ENCODE measurements at regions not wholly inside any gene's neighbourhood (a gene's known extent, or its start where the extent isn't known, plus 50 kb on each side); places are given as distances from the start of the nearest gene placed in this dataset.

GRCh38 chr9:83154087-83154736 is 91.3 kb upstream of the RASEF start:
- WGBS, 2 experiments (ENCODE audit: insufficient coverage in 1 of 2, insufficient read length in 1 of 2) = 90 to 92% methylated on average over 2 of the region's 2 CpGs
- no peak overlapping the region for H3K4me3 Mint-ChIP-seq
- H3K4me1 Mint-ChIP-seq = no peaks in the 10 kb centered on the region
- H3K4me3 ChIP-seq (ENCODE audit: low read length) = no peak overlapping the region
- no peaks in the 10 kb centered on the region for H3K4me1 ChIP-seq (ENCODE audit: control insufficient read depth, insufficient read depth, low read length)
- no peaks in the 10 kb centered on the region for H3K36me3 ChIP-seq (ENCODE audit: control insufficient read depth, insufficient read depth, low read length)
- no peaks in the 10 kb centered on the region for H3K9me3 ChIP-seq (ENCODE audit: control insufficient read depth, low read length)
- no peak overlapping the region for H3K27ac Mint-ChIP-seq
- TF ChIP-seq, protein P1, sequence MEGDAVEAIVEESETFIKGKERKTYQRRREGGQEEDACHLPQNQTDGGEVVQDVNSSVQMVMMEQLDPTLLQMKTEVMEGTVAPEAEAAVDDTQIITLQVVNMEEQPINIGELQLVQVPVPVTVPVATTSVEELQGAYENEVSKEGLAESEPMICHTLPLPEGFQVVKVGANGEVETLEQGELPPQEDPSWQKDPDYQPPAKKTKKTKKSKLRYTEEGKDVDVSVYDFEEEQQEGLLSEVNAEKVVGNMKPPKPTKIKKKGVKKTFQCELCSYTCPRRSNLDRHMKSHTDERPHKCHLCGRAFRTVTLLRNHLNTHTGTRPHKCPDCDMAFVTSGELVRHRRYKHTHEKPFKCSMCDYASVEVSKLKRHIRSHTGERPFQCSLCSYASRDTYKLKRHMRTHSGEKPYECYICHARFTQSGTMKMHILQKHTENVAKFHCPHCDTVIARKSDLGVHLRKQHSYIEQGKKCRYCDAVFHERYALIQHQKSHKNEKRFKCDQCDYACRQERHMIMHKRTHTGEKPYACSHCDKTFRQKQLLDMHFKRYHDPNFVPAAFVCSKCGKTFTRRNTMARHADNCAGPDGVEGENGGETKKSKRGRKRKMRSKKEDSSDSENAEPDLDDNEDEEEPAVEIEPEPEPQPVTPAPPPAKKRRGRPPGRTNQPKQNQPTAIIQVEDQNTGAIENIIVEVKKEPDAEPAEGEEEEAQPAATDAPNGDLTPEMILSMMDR (conservative IDR thresholded peaks at IDR 0.05) = no peak
- H3K9me3 Mint-ChIP-seq = no peaks in the 10 kb centered on the region
- H3K27me3 Mint-ChIP-seq (ENCODE audit: insufficient read depth) = peaks cover 2% of the 10 kb centered on the region
- H3K36me3 Mint-ChIP-seq (ENCODE audit: low read depth) = no peaks in the 10 kb centered on the region
- no peak for DNase-seq
- no peaks in the 10 kb centered on the region for H3K27me3 ChIP-seq (ENCODE audit: control insufficient read depth, insufficient read depth, low read length, poor library complexity, severe bottlenecking)
- H3K9ac ChIP-seq (ENCODE audit: extremely low read depth, low read length, poor library complexity, severe bottlenecking) = no peak overlapping the region
- H3K27ac ChIP-seq (ENCODE audit: low read depth, low read length) = no peak overlapping the region

DNA sequence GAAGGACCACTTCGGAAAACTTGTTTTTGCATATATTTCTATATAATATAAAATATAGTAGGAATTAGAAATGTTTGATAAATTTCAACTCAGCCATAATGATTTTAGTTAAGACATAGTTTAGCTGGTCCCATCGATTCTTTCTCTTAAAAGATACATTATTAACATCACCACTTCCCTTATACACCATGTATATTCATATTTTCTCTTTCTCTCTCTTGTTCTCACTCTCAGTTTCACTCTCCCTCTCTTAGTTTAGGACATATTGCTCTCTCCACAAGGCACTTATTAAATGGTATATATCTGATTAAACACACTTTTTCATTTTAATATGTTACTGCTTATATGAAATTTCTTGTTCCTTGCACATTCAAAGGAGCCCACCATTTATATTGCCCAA is 90.1 kb upstream of the RASEF start:
- Histone ChIP-seq H3K9ac (ENCODE audit: extremely low read depth, low read length, poor library complexity, severe bottlenecking) (no peak overlapping the region), H3K4me3 (ENCODE audit: low read length) (no peak overlapping the region), H3K9me3 (ENCODE audit: control insufficient read depth, low read length) (no peaks in the 10 kb centered on the region), H3K27me3 (ENCODE audit: control insufficient read depth, insufficient read depth, low read length, poor library complexity, severe bottlenecking) (no peaks in the 10 kb centered on the region), H3K36me3 (ENCODE audit: control insufficient read depth, insufficient read depth, low read length) (no peaks in the 10 kb centered on the region), H3K4me1 (ENCODE audit: control insufficient read depth, insufficient read depth, low read length) (no peaks in the 10 kb centered on the region), H3K27ac (ENCODE audit: low read depth, low read length) (no peak overlapping the region)
- Mint-ChIP-seq H3K36me3 (ENCODE audit: low read depth) (no peaks in the 10 kb centered on the region), H3K4me3 (no peak overlapping the region), H3K9me3 (no peaks in the 10 kb centered on the region), H3K27me3 (ENCODE audit: insufficient read depth) (peaks cover 2% of the 10 kb centered on the region), H3K4me1 (no peaks in the 10 kb centered on the region), H3K27ac (no peak overlapping the region)
- TF ChIP-seq, protein P1 (conservative IDR thresholded peaks at IDR 0.05) = no peak
- no peak for DNase-seq
- WGBS, 2 experiments (ENCODE audit: insufficient coverage in 1 of 2, insufficient read length in 1 of 2) = 80% methylated on average over 1 of the region's 2 CpGs; no CpG with 5 or more reads in 1 of the 2 experiments

GRCh38 chr9:83151627-83152137 is 88.7 kb upstream of the RASEF start:
- Histone ChIP-seq H3K27ac (ENCODE audit: low read depth, low read length) (no peak overlapping the region), H3K9ac (ENCODE audit: extremely low read depth, low read length, poor library complexity, severe bottlenecking) (no peak overlapping the region), H3K4me1 (ENCODE audit: control insufficient read depth, insufficient read depth, low read length) (no peaks in the 10 kb centered on the region), H3K9me3 (ENCODE audit: control insufficient read depth, low read length) (no peaks in the 10 kb centered on the region), H3K4me3 (ENCODE audit: low read length) (no peak overlapping the region), H3K36me3 (ENCODE audit: control insufficient read depth, insufficient read depth, low read length) (no peaks in the 10 kb centered on the region), H3K27me3 (ENCODE audit: control insufficient read depth, insufficient read depth, low read length, poor library complexity, severe bottlenecking) (no peaks in the 10 kb centered on the region)
- Mint-ChIP-seq H3K4me1 (no peaks in the 10 kb centered on the region), H3K4me3 (no peak overlapping the region), H3K36me3 (ENCODE audit: low read depth) (no peaks in the 10 kb centered on the region), H3K27ac (no peak overlapping the region), H3K27me3 (ENCODE audit: insufficient read depth) (peaks cover 2% of the 10 kb centered on the region), H3K9me3 (peaks cover 1% of the 10 kb centered on the region)
- DNase-seq = no peak
- TF ChIP-seq, protein P1 (conservative IDR thresholded peaks at IDR 0.05) = no peak
- WGBS, 2 experiments (ENCODE audit: insufficient coverage in 1 of 2, insufficient read length in 1 of 2) = 91 to 94% methylated on average over 3 to 4 of the region's 4 CpGs

All from endodermal cell (in vitro differentiated cells).